Cardiac muscle cell (in vitro differentiated cells and primary cell): ENCODE measurements at regions not wholly inside any gene's neighbourhood (a gene's known extent, or its start where the extent isn't known, plus 50 kb on each side); places are given as distances from the start of the nearest gene placed in this dataset.

Experiments
- DNase-seq, 2 donors: peaks; one replicate each; pipeline versions ENCODE4 v3.0.0 to v3.0.0-alpha.2; 2010 to 2017; ENCODE audit warnings: low read depth in 1 of 2, low spot score in 1 of 2
- H3K27ac ChIP-seq: fragments of 200-600 bp; sonication (generic); 2 replicates; pipeline ENCODE4 v1.5.1; 2016
- H3K27me3 ChIP-seq: fragments of 200-600 bp; sonication (generic); 2 replicates; pipeline ENCODE4 v1.6.0; 2016; ENCODE audit warnings: control low read depth
- H3K36me3 ChIP-seq: fragments of 200-600 bp; sonication (generic); 2 replicates; pipeline ENCODE4 v1.5.1; 2016; ENCODE audit warnings: control low read depth
- H3K4me1 ChIP-seq: fragments of 200-600 bp; sonication (generic); 2 replicates; pipeline ENCODE4 v1.8.1; 2017; ENCODE audit warnings: low read depth, mild to moderate bottlenecking, mixed run types
- H3K4me3 ChIP-seq: fragments of 200-600 bp; sonication (generic); 2 replicates; pipeline ENCODE4 v1.5.1; 2016; ENCODE audit warnings: mild to moderate bottlenecking
- H3K9me3 ChIP-seq: fragments of 200-600 bp; sonication (generic); 2 replicates; pipeline ENCODE4 v1.5.1; 2017; ENCODE audit warnings: low read depth, mild to moderate bottlenecking, control low read depth
- CTCF ChIP-seq: IDR thresholded peaks from 2 replicates; pipeline ENCODE4 v1.5.1; 2012; ENCODE audit warnings: low read depth, mild to moderate bottlenecking, low read length

- no peaks in the 10 kb centered on the region for H3K4me1 ChIP-seq
- DNase-seq, result no peak
- H3K27ac ChIP-seq, result no peak overlapping the region
- H3K9me3 ChIP-seq, result no peaks in the 10 kb centered on the region
- no peak overlapping the region for H3K4me3 ChIP-seq
- H3K36me3 ChIP-seq, result no peaks in the 10 kb centered on the region
- TF ChIP-seq CTCF, result no peak
- H3K27me3 ChIP-seq, result no peaks in the 10 kb centered on the region
Measured at GRCh38 chr2:16150456-16151280, 210.3 kb downstream of the MYCN start.

DNA sequence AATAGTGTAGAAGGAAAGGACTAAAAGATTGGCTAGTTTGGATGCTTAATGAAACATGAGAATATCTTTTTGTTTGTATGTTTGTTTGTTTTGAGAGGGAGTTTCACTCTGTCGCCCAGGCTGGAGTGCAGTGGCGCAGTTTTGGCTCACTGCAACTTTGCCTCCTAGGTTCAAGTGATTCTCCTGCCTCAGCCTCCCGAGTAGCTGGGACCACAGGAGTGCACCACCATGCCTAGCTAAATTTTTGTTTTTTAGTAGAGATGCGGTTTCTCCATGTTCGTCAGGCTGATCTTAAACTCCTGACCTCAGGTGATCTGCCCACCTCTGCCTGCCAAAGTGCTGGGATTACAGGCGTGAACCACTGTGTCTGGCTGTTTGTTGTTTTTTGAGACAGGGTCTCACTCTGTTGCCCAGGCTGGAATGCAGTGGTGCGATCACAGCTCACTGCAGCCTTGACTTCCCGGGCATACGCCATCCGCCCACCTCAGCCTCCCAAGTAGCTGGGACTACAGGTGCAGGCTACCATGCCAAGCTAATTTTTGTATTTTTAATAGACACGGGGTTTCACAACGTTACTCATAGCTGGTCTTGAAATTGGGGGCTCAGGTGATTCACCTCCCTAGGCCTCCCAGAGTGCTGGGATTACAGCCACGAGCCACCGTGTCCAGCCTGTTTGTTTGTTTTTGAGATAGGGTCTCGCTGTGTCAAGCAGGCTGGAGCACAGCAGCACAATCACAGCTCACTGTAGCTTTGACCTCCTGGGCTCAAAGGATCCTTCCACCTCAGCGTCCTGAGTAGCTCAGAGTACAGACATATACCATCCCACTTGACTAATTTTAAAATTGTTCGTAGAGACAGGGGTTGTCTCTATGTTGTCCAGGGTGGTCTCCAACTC is 209.2 kb downstream of the MYCN start:
- DNase-seq, result no peak
- TF ChIP-seq CTCF, result no peak
- Histone ChIP-seq H3K27ac (no peak overlapping the region), H3K9me3 (no peaks in the 10 kb centered on the region), H3K4me1 (no peaks in the 10 kb centered on the region), H3K27me3 (no peaks in the 10 kb centered on the region), H3K36me3 (no peaks in the 10 kb centered on the region), H3K4me3 (no peak overlapping the region)

GRCh38 chr2:16148632-16149348 is 208.4 kb downstream of the MYCN start:
- no peak for TF ChIP-seq CTCF
- H3K9me3 ChIP-seq, result no peaks in the 10 kb centered on the region
- H3K4me3 ChIP-seq, result no peak overlapping the region
- H3K36me3 ChIP-seq, result no peaks in the 10 kb centered on the region
- no peaks in the 10 kb centered on the region for H3K27me3 ChIP-seq
- H3K27ac ChIP-seq, result no peak overlapping the region
- H3K4me1 ChIP-seq, result no peaks in the 10 kb centered on the region
- DNase-seq, result no peak

- TF ChIP-seq CTCF, result no peak
- H3K4me3 ChIP-seq, result no peak overlapping the region
- no peak for DNase-seq
- H3K27ac ChIP-seq, result no peak overlapping the region
- H3K27me3 ChIP-seq, result no peaks in the 10 kb centered on the region
- H3K36me3 ChIP-seq, result no peaks in the 10 kb centered on the region
- H3K4me1 ChIP-seq, result no peaks in the 10 kb centered on the region
- no peaks in the 10 kb centered on the region for H3K9me3 ChIP-seq
Measured at GRCh38 chr2:16142383-16143361, 202.3 kb downstream of the MYCN start.

DNA sequence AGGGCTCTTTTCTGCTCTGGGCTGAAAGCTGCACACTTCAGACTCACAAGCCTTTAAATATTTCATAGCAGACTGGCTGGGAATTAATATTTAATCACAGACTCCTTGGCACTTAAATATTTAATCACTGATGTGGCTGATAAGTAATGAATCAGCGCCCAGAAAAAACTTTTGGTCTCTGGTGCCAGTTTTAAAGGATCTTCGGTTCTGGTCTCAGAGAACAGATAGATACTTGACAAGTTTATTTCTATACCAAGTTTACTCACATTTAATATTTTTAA is 201.2 kb downstream of the MYCN start:
- Histone ChIP-seq H3K9me3 (no peaks in the 10 kb centered on the region), H3K36me3 (no peaks in the 10 kb centered on the region), H3K4me1 (no peaks in the 10 kb centered on the region), H3K27me3 (no peaks in the 10 kb centered on the region), H3K4me3 (no peak overlapping the region), H3K27ac (no peak overlapping the region)
- no peak for TF ChIP-seq CTCF
- no peak for DNase-seq
